GM18502 (cell line): ENCODE measurements at regions not wholly inside any gene's neighbourhood (a gene's known extent, or its start where the extent isn't known, plus 50 kb on each side); places are given as distances from the start of the nearest gene placed in this dataset.
"Not testable (repeated sequence)": the region's sequence is repeated elsewhere in the genome, so short reads cannot be mapped to it uniquely, and the experiment has no call there.

ENCODE experiments used
- ATAC-seq: cut with Tn5 transposase; IDR thresholded peaks from one replicate; pipeline ENCODE4 v1.9.1; 2021; ENCODE audit warnings: mild to moderate bottlenecking; ENCODE audit not compliant: unreplicated experiment, poor library complexity

DNA sequence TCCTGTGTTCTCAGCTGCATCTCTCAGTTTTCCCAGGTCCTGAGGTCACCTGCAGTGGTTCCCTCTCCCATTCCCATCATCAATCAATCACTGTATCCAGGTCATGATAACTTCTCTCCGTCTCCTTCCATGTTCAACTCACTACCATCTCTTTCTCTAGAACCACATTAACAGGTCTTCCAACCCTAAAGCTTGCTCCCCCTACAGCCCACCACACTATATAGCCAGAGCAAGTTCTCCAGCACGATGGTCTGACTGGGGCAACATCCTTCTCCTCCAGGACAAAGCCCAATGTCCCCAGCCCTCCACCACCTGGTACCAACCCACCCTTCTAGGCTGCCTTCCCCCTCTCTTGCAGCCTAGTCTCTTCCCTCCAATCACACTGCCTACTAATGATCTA, 241.6 kb downstream of the CDK5RAP2 start:
- ATAC-seq, result no peak

DNA sequence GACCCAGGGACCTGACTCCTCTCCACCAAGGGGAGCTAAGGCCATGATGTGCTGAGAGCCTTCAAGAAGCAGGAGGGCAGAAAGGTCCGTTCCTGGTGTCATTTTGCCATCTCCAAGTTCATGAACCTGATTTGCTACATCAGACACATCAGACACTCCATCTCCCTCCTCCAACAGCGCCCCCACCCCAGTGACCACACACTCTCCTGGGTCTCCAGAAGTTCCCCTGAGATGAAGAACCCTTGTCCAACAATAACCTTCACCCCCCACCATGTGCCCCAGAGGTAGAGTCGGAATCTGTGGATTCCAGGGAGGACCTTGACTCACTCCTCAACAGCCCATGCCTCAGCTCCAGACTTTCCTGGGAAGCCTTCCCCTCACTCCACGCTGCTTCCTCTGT, 242.8 kb downstream of the CDK5RAP2 start:
- ATAC-seq, result no peak

DNA sequence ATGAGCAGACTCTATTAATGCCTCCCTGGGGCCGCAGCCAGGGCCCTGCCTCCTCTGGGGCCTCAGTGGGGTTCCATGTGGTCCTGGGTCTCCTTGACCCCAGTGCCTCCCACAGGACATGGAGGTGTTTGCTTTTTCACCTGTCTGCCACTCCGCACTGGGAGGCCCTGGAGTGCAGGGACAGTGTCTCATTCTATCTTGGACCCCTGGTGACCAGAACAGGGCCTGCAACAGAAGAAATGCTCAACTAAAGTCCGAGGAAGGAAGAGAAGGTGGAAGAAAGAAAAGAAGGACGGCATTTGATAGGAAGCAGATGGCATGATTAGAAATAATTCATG, 243.2 kb downstream of the CDK5RAP2 start:
- ATAC-seq, result no peak

DNA sequence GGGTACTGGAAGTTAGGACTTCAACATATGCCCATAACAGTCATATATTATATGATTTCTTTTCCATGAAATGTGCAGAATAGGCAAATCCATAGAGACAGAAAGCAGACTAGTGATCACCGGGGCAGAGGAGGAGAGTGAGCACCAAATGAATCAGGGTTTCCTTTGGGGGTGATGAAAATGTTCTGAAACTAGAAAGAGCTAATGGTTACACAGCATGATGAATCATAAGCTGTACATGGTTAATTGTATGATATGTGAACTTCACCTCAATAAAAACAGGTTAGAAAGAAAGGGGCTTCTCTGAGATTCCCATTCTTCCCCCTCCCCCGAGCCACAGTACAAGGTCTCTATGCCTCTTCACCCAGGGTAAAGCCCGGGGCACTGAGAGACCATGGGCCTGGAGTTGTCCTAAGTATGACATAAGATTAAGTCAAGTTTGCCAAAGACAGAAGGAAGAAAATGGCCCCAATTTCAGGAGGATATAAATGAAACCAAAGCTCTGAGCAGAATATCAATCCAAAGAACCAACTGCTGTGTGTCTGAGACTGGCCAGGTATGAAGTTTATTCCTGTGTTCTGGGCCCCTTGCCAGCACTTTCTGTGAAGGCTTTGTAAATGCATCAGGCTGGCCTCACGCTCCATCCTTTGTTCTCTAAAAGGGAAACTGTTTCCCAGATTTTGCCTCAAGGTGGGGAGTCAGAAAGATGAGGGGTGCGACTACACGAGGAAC, 243.8 kb downstream of the CDK5RAP2 start:
- ATAC-seq, result no peak

DNA sequence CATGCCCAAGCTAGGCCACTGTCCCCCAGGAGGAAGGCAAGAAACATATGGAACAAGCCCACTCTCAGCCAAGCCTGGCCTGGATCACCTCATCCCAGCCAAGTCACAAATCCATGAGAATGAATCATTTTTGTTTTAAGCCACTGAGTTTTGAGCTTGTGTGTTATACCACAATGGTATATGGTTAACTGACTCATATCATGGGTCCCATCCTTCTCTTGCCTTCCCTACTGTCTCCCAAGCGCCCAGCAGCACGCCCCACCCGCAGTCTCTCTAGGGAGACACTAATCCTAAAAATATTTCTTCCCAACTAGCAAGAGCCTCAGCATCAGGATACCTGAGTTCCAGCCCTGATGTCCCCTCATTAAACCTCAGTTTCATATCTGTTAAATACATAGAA, 248.1 kb downstream of the CDK5RAP2 start:
- no peak for ATAC-seq

DNA sequence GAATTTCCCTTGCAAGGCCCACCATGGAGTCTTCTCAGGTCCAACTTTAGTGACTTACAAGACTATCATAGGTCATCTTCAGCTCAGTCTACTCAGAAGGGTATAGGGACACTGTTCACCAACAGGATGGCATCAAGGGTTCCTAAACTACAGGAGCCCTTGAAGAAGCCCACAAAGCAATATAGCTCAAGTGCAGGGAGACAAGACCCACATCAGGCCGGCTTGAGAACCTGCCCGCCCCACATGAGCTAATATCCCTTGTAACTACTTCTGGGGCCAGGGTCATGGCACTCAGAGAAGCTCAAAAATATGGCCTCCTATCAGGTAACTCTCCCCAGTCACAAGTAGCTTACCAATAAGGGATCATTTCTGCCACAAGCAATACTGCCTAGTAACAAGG, 249.9 kb downstream of the CDK5RAP2 start:
- no peak for ATAC-seq

DNA sequence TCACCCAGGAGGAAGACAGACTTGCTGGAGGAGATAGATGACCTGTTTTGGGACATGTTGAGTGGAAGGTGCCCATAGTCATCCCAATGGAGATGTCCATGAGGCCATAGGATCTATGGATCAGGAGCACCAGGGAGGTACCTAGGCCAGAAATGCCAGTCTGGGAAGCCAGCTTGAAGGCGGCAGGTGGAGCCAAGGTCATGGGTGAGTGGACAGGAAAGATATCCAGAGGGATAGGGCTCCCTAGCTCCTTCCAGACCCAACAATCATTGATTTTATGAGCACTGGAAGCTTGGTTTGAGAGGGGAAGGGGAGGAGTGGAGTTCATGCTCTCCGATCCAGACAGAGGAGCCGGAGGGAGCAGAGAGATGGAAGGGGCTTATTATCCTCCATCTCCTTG, 252.6 kb downstream of the CDK5RAP2 start:
- ATAC-seq, result no peak

DNA sequence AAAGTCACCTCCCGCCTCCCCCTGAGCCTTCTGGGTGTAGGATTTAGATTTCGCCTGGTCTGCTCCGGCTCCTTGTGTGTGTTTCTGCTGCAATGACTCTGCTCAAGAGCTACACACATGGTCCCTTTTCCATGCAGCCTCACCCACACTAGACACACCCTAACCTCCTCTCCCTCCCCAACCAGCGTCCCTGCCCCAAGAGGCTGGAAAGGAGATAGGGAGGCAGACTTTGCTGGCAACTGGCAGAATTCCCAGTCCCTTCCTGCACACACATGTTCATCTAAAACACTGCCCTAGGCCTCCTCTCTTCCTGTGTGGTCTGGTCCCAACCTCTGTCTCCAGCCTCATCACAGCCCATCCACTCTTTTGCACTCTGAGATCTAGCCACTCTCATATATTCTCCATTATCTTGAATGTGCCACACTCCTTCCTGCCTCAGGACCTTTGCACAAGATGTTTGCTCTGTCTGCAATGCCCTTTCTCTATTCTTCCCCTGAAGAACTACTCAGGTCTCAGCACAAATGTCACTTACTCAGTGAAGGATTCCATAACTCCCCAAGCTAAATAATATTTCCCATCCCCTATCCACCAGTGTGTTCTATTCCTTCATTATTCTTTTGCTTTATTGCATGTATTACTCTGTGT, 253.8 kb downstream of the CDK5RAP2 start:
- no peak for ATAC-seq

DNA sequence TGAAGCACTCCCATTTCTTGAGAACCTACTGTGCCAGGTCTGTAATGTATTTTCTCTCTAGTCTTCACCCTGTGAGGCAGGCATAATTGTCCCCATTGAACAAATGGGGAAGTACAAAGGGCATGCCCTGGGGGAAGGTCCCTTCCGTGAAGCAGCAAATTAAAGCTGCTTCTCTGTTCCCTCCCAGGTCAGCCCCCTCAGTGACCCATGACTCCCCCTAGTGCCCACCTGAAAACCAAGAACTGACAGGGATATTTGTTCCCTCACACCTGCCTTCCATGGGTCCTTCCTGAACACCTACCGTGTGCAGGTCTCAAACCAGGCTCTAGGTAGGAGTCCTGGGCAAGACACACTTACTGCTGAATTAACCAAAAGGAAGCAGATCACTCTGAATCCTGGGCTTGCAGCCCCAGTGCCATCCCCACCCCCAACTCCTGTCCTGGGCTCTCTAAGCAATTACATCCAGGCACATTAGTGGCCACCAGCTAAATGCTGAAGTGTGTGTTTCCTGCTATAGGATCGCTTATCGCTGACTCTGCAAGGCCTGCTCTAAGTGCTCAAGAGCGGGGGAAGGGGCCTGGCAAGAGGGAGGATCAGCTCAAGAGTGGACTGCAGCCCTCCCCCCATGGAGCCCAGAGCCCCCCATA, 254.8 kb downstream of the CDK5RAP2 start:
- ATAC-seq, result no peak

DNA sequence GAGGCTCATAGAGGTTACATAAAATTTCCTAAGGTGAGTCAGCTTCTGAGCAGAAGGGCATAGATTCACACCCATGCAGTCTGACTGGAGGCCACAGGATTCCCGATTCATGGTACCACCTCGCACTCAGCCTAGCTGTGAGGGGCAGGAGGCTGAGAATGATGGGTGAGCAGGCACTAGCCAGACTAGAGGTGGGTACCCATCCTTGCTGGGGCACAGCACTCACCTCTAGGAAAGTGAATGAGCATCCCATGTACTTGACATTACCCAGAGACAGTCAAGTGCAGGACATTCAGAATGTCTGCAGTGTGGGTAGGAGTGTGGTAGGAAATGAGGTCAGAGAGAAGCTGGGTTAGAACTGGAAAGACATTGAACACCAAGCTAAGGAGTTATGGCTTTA, 255.5 kb downstream of the CDK5RAP2 start:
- ATAC-seq, result no peak

DNA sequence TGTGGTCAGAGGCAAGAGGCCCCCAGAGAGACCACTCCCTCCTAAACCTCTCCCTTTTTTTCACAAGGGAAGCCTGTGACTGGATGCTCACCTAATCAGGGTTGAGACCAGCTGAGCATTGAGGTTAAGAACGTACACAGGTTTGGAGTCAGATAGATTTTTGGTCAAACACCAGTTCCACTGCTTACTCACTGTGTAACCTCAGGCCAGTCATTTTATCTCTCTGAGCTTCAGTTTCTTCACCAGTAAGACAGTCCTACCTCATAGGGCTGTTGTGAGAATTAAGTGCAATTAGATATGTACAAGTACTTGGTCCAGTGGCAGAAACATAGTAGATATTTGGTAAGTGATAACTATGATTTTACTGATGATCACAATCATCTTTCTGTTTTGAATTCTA, 256.8 kb downstream of the CDK5RAP2 start:
- ATAC-seq, result no peak

DNA sequence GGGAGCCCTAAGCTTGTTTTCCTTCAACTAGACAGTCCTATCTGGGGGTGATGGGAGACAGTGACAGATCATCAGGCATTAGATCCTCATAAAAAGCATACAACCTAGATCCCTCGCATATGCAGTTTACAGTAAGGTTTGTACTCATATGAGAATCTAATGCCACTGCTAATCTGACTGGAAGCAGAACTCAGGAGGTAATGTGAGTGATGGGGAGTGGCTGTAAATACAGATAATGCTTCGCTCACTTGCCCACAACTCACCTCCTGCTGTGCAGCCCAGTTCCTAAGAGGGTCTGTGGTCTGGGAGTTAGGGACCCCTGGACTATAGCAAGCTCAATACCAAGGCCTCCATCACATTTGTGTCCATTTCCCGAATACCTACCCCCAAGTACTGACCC, 260.5 kb downstream of the CDK5RAP2 start:
- no peak for ATAC-seq

DNA sequence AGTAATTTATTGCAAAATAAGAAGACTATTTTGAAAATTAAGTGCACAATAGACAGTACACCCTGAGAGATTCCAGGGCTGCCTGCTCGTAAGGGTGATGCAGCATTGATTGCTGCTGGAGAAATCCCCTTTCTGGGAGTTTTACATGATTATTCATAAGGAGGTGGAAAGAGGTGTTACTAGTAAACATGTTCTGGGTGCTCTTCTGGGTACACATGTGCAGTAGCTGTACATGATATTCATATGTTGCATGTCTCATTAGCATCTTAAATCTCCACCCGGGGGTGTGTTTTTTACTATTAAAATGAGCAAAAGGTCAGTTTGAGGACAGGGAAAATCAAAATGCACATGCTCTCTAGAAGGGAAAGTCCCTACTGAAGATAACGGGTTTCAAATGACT, 264.8 kb downstream of the CDK5RAP2 start:
- no peak for ATAC-seq

DNA sequence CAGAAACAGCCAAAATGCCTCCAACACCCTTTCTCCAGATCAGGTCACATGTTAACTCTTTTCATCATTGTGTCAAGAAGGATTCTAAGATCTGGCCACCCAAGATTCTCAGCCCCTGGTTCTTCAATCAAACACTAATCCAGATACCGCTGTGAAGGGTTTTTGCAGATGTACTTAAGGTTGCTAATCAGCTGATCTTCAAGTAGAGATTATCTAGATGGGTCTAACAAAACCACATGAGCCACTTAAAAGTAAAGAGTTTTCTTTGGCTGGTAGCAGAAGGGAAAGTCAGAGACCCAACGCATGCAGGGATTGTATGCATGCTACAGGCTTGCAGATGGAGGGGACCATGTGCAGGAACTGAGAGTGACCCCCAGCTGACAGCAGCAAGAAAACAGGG, 267.9 kb downstream of the CDK5RAP2 start:
- ATAC-seq, result no peak

DNA sequence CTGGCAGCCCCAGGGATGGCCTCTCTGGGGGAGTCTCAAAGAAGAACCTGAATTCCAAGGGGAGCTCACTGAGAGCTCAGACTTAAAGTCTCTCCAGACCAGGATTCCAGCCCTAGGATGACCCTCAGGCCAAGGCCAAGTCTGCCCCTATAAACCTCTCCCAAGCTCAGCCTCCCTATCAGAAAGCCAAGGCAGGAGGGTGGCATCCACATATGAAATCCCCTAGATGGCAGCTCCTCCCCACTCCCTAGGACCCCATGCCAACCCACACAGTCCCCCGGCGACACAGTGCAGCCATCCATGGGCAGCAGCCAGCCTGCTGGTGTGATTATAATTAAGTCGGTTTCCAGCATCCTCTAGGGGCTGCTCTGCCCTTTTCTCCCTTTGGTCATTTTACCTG, 269.9 kb downstream of the CDK5RAP2 start:
- ATAC-seq, result no peak

DNA sequence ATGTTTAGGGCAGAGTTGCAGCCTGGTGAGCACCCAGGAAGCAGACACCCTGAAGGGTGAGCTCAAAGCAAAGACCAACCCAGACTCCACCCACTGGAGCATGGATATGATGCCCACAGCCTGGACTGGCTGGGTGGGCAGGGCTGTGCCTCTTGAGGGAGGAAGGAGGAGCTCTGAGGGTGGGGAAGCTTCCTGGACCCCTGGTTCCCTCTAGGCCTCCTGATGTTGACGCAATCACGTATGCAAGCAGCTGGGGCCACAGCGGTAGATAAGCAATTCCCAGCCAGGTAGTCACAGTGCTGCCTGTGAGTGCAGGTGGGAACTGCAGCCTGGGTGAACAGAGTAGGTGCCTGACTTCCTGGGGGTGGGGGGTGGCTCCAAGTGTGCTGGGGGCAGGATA, 271.5 kb downstream of the CDK5RAP2 start:
- ATAC-seq, result no peak

DNA sequence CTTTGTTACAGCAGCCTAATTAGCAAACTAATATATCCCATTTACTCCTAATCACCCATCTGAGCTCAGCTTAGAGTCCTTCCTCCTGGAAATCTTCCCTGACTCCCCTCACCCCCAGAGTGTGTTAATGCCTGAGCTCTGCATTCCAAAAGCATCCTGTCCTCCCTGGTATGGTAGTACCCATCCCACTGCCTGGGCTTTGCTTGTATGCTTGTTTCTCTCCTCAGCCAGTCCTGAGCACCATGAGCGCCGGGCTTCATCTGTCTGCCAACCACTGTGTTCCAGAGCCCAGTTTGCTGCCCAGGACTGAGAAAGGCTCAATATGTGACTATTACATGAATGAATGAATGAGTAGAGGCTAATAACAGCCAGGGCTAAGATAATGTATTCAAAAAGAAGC, 272.4 kb downstream of the CDK5RAP2 start:
- no peak for ATAC-seq

DNA sequence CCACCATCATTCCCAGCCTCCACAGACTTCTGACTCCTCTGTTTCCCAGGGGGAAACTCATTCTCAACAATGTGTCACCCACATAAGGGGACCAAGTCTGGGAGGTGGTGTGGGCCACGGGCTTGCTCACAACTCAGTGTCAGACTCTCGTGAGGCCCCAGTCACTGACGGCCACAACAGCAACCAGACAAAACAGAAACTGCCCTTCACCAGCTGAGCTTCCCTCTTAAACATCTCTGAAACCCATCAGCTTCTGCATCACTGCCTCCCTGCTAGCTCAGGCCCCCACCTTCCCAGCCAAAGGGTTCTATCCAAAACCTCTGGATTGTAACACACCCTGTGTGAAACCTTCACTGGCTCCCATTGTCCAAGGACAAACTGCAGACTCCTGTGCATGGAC, 273.4 kb downstream of the CDK5RAP2 start:
- no peak for ATAC-seq

DNA sequence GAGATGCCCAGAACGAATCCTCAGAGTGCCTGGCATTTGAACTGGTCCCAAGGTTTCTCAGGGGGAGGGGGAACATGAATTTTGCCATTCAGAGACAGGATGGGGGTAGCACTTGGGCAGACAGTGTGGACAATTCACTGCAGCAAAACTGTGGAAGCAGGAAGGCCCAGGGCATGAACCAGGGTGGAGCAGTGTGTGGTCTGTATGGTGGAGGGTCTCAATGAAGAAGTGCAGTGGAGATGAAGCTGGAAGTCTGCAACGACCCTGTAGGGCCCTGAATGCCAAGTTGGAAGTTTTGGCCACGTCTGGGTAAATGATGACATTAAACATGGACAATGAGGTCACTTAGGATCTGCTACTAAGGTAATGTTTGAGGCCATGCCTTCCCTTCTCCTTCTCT, 273.9 kb downstream of the CDK5RAP2 start:
- no peak for ATAC-seq

DNA sequence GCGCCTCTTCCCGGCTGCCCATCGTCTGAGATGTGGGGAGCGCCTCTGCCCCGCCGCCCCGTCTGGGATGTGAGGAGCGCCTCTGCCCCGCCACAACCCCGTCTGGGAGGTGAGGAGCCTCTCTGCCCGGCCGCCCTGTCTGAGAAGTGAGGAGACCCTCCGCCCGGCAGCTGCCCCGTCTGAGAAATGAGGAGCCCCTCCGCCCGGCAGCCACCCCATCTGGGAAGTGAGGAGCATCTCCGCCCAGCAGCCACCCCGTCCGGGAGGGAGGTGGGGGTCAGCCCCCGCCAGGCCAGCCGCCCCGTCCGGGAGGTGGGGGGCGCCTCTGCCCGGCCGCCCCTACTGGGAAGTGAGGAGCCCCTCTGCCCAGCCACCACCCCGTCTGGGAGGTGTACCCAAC, 275.1 kb downstream of the CDK5RAP2 start:
- ATAC-seq, result not testable (repeated sequence)

DNA sequence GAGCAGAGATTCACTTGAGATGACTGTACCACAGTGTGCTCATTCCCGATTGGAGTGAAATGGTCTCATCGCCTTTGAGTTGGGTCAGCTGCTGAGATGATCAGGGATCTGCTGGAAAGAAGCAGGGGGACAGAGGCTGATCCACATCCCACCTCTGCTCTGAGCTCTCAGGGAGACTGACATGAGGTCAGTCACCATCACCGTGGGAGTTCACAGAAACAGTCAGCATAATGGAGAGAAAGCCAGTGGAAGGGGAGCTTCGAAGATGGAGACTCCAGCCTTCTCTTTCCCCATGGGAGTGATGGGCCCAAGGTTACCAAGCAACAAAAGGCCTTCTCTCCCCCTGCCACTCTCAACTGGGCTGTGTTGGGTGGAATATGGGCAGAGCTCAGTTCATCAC, 276.4 kb downstream of the CDK5RAP2 start:
- no peak for ATAC-seq

DNA sequence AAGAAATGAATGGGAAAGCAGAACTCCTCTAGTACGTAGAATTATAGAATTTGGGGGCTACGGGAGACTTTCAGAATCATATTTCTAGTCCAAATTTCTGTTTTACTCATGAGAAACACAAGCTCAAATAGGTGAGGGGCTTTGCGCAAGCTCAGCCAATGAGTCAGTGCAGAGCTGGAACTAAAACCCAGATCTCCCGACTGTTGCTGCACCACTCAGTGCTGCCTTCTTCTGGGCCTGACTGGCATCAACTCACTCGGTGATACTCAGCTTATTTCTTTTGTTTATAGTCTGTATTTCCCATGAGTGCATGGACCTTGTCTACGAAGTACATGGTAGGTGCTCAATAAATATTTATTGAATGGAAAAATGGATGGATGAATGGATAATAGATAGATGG, 280.2 kb downstream of the CDK5RAP2 start:
- no peak for ATAC-seq
